ENCODE measurements at regions not wholly inside any gene's neighbourhood (a gene's known extent, or its start where the extent isn't known, plus 50 kb on each side); places are given as distances from the start of the nearest gene placed in this dataset.
"Not testable (repeated sequence)": the region's sequence is repeated elsewhere in the genome, so short reads cannot be mapped to it uniquely, and the experiment has no call there.

- intact Hi-C loops (cut with DNase I); DNase-seq (ENCODE audit: low spot score): not testable (repeated sequence)
Measured at GRCh38 chr1:218008296-218008695, 276.8 kb upstream of the RRP15 start.

GRCh38 chr1:218015106-218015505 is 270.0 kb upstream of the RRP15 start:
- intact Hi-C loops (cut with DNase I); DNase-seq (ENCODE audit: low spot score): not testable (repeated sequence)

GRCh38 chr1:218024211-218024720 is 260.8 kb upstream of the RRP15 start:
- intact Hi-C loops (cut with DNase I): no loop called here
- no peak for DNase-seq (ENCODE audit: low spot score)

- DNase-seq (ENCODE audit: low spot score): no peak
- intact Hi-C loops (cut with DNase I): no loop called here
Measured at GRCh38 chr1:218025454-218025853, 259.6 kb upstream of the RRP15 start.

GRCh38 chr1:218027152-218027551 is 257.9 kb upstream of the RRP15 start:
- DNase-seq (ENCODE audit: low spot score): no peak
- intact Hi-C loops (cut with DNase I): no loop called here

GRCh38 chr1:218030846-218031245 is 254.2 kb upstream of the RRP15 start:
- intact Hi-C loops (cut with DNase I): no loop called here
- no peak for DNase-seq (ENCODE audit: low spot score)

GRCh38 chr1:218031901-218032300 is 253.2 kb upstream of the RRP15 start:
- no peak for DNase-seq (ENCODE audit: low spot score)
- intact Hi-C loops (cut with DNase I): no loop called here

GRCh38 chr1:218034468-218034867 is 250.6 kb upstream of the RRP15 start:
- intact Hi-C loops (cut with DNase I): no loop called here
- DNase-seq (ENCODE audit: low spot score): no peak

GRCh38 chr1:218048828-218049420 is 236.2 kb upstream of the RRP15 start:
- no peak for DNase-seq (ENCODE audit: low spot score)
- intact Hi-C loops (cut with DNase I): no loop called here

- intact Hi-C loops (cut with DNase I): no loop called here
- no peak for DNase-seq (ENCODE audit: low spot score)
Measured at GRCh38 chr1:218049641-218050040, 235.5 kb upstream of the RRP15 start.

GRCh38 chr1:218058730-218059129 is 226.4 kb upstream of the RRP15 start:
- DNase-seq (ENCODE audit: low spot score): no peak
- intact Hi-C loops (cut with DNase I): no loop called here

GRCh38 chr1:218064426-218064825 is 220.7 kb upstream of the RRP15 start:
- intact Hi-C loops (cut with DNase I): no loop called here
- no peak for DNase-seq (ENCODE audit: low spot score)

GRCh38 chr1:218066332-218066731 is 218.8 kb upstream of the RRP15 start:
- no peak for DNase-seq (ENCODE audit: low spot score)
- intact Hi-C loops (cut with DNase I): no loop called here

- intact Hi-C loops (cut with DNase I): no loop called here
- no peak for DNase-seq (ENCODE audit: low spot score)
Measured at GRCh38 chr1:218068241-218068640, 216.9 kb upstream of the RRP15 start.

- intact Hi-C loops (cut with DNase I): no loop called here
- DNase-seq (ENCODE audit: low spot score): no peak
Measured at GRCh38 chr1:218069180-218069579, 215.9 kb upstream of the RRP15 start.

- intact Hi-C loops (cut with DNase I): no loop called here
- DNase-seq (ENCODE audit: low spot score): no peak
Measured at GRCh38 chr1:218073062-218073461, 212.0 kb upstream of the RRP15 start.

GRCh38 chr1:218078916-218079315 is 206.2 kb upstream of the RRP15 start:
- intact Hi-C loops (cut with DNase I): no loop called here

GRCh38 chr1:218079347-218079746 is 205.7 kb upstream of the RRP15 start:
- no peak for DNase-seq (ENCODE audit: low spot score)
- intact Hi-C loops (cut with DNase I): no loop called here

More at GRCh38 chr1:218078916-218079315, 206.2 kb upstream of the RRP15 start:
- no peak for DNase-seq (ENCODE audit: low spot score)

- DNase-seq (ENCODE audit: low spot score): no peak
- intact Hi-C loops (cut with DNase I): no loop called here
Measured at GRCh38 chr1:218079820-218080219, 205.3 kb upstream of the RRP15 start.

GRCh38 chr1:218080863-218081262 is 204.2 kb upstream of the RRP15 start:
- intact Hi-C loops (cut with DNase I): no loop called here
- DNase-seq (ENCODE audit: low spot score): no peak

GRCh38 chr1:218081358-218081757 is 203.7 kb upstream of the RRP15 start:
- DNase-seq (ENCODE audit: low spot score): no peak
- intact Hi-C loops (cut with DNase I): no loop called here

- DNase-seq (ENCODE audit: low spot score): no peak
- intact Hi-C loops (cut with DNase I): no loop called here
Measured at GRCh38 chr1:218090459-218090858, 194.6 kb upstream of the RRP15 start.
